Stomach (tissue), 8 donors: ENCODE measurements at regions not wholly inside any gene's neighbourhood (a gene's known extent, or its start where the extent isn't known, plus 50 kb on each side); places are given as distances from the start of the nearest gene placed in this dataset.

Experiments
- DNase-seq, 2 donors: peaks; one replicate each; pipeline versions ENCODE4 v3.0.0 to v3.0.0-alpha.2; 2013 to 2019
- H3K27ac ChIP-seq, 5 donors: fragments of 200-600 bp in 4 of 5; sonication (generic) in 4 of 5; one replicate each; pipeline ENCODE4 v1.5.1; 2013 to 2019; ENCODE audit warnings: mild to moderate bottlenecking in 1 of 5, moderate library complexity in 1 of 5
- H3K27me3 ChIP-seq, 3 donors: fragments of 200-600 bp; sonication (generic); one replicate each; pipeline ENCODE4 v1.5.1; 2017 to 2019; ENCODE audit warnings: mixed run types in 1 of 3
- H3K36me3 ChIP-seq, 4 donors: fragments of 200-600 bp; sonication (generic); 1 replicate in 3 of 4; 2 replicates in 1 of 4; pipeline ENCODE4 v1.5.1; 2016 to 2019
- H3K4me1 ChIP-seq, 4 donors: fragments of 200-600 bp; sonication (generic); one replicate each; pipeline ENCODE4 v1.5.1; 2016 to 2019
- H3K4me3 ChIP-seq, 4 donors: fragments of 200-600 bp; sonication (generic) in 3 of 4; one replicate each; pipeline ENCODE4 v1.5.1; 2016 to 2019; ENCODE audit warnings: mild to moderate bottlenecking in 1 of 4
- H3K9me3 ChIP-seq, 4 donors: fragments of 200-600 bp; sonication (generic); one replicate each; pipeline ENCODE4 v1.5.1; 2016 to 2019
- CTCF ChIP-seq, 7 experiments: fragments of 450-650 bp in 4 of 7; fragments of 200-600 bp in 3 of 7; sonication (generic) in 3 of 7; IDR thresholded peaks; one replicate each; pipeline ENCODE4 v1.5.1; 2016 to 2019; ENCODE audit warnings: antibody characterized with exemption in 7 of 7, control low read depth in 2 of 7, mild to moderate bottlenecking in 1 of 7
- EP300 ChIP-seq: sonication (generic); formaldehyde crosslinking; IDR thresholded peaks from one replicate; pipeline ENCODE4 v1.6.1; 2017; ENCODE audit warnings: antibody characterized with exemption
- POLR2A ChIP-seq, 4 donors: fragments of 450-650 bp; IDR thresholded peaks; one replicate each; pipeline ENCODE4 v1.6.1; 2016; ENCODE audit warnings: antibody characterized with exemption in 4 of 4, control low read depth in 2 of 4, mild to moderate bottlenecking in 1 of 4, moderate library complexity in 1 of 4
- POLR2AphosphoS5 ChIP-seq, 3 donors: sonication (generic); formaldehyde crosslinking; IDR thresholded peaks; one replicate each; pipeline ENCODE4 v1.6.1; 2016; ENCODE audit warnings: antibody characterized with exemption in 3 of 3
- WGBS, 5 donors: extraction: QIAGEN DNeasy Blood & Tissue Kit in 3 of 5; methylation state at CpG; one replicate each; pipeline versions ENCODE4 v1.1.5 to v1.1.7; 2013 to 2018; 5-methylcytosine and 5-hydroxymethylcytosine counted together
- intact Hi-C: fragments of 100-400 bp; cut with DNase I; formaldehyde crosslinking; loops from one replicate; pipeline ENCODE4 v1.15.1; 2023; ENCODE audit warnings: low total_unique reads
- donor health status: healthy with polysubstance abuse.
- donor health status: Bipolar disorder and iron deficiency.
- donor health status: healthy.

- Histone ChIP-seq H3K36me3 (no peaks in the 10 kb centered on the region), H3K27ac (no peak overlapping the region), H3K27me3 (peaks cover 4 to 33% (median 15%) of the 10 kb centered on the region in 3 donors), H3K4me3 (peak overlapping the region in 3 of 4 donors; percentile 29 to 45 (median 34)), H3K4me1 (peaks cover 0 to 15% (median 8%) of the 10 kb centered on the region in 4 donors), H3K9me3 (no peaks in the 10 kb centered on the region)
- 38 to 53% (median 46%) methylated on average over 14 of the region's 14 CpGs for WGBS, 5 donors
- TF ChIP-seq CTCF (IDR thresholded peaks at IDR 0.05), result no peak
- TF ChIP-seq EP300, result no peak
- no peak for TF ChIP-seq POLR2AphosphoS5 (IDR thresholded peaks at IDR 0.05)
- TF ChIP-seq POLR2A (IDR thresholded peaks at IDR 0.05), result no peak
- DNase-seq, result peak in 1 of 2 donors; percentile 10
- intact Hi-C loops, result loop anchor here (10.0 kb wide), 1 partner anchor 55 kb away; no protein-coding TSS in a partner anchor
These were observed 65.0 kb downstream of the NOL4 start for GRCh38 chr18:34159691-34160185.

GRCh38 chr18:34158881-34159690, 65.6 kb downstream of the NOL4 start:
- Histone ChIP-seq H3K4me3 (peak overlapping the region; percentile 26 to 45 (median 32)), H3K27ac (peak overlapping the region in 1 of 5 donors; percentile 5), H3K9me3 (no peaks in the 10 kb centered on the region), H3K36me3 (no peaks in the 10 kb centered on the region), H3K27me3 (peaks cover 4 to 33% (median 15%) of the 10 kb centered on the region in 3 donors), H3K4me1 (peaks cover 0 to 15% (median 8%) of the 10 kb centered on the region in 4 donors)
- no peak for TF ChIP-seq CTCF (IDR thresholded peaks at IDR 0.05)
- no peak for TF ChIP-seq POLR2A (IDR thresholded peaks at IDR 0.05)
- TF ChIP-seq POLR2AphosphoS5 (IDR thresholded peaks at IDR 0.05), result no peak
- no peak for TF ChIP-seq EP300
- WGBS, 5 donors, result 3 to 10% (median 5%) methylated on average over 15 to 54 of the region's 54 CpGs
- peak; percentile 25 to 87 for DNase-seq
- intact Hi-C loops, result loop anchor here (10.0 kb wide), 1 partner anchor 56 kb away; no protein-coding TSS in a partner anchor

- WGBS, 5 donors, result 25 to 42% (median 27%) methylated on average over 1 of the region's 1 CpG
- TF ChIP-seq POLR2AphosphoS5 (IDR thresholded peaks at IDR 0.05), result no peak
- H3K27me3 ChIP-seq, result peaks cover 0 to 18% (median 3%) of the 10 kb centered on the region in 3 donors
These were observed 71.0 kb downstream of the NOL4 start for GRCh38 chr18:34153711-34154110.

GRCh38 chr18:34131006-34131405, 93.7 kb downstream of the NOL4 start:
- H3K4me1 ChIP-seq, result no peaks in the 10 kb centered on the region
- H3K27me3 ChIP-seq, result no peaks in the 10 kb centered on the region
- TF ChIP-seq POLR2AphosphoS5 (IDR thresholded peaks at IDR 0.05) (no peak), EP300 (no peak), POLR2A (IDR thresholded peaks at IDR 0.05) (no peak), CTCF (IDR thresholded peaks at IDR 0.05) (no peak)
- no peaks in the 10 kb centered on the region for H3K9me3 ChIP-seq
- H3K36me3 ChIP-seq, result no peaks in the 10 kb centered on the region
- H3K4me3 ChIP-seq, result no peak overlapping the region
- no peak overlapping the region for H3K27ac ChIP-seq
- intact Hi-C loops, result no loop called here
- peak in 1 of 2 donors; percentile 28 for DNase-seq
- 59 to 71% (median 69%) methylated on average over 1 of the region's 1 CpG for WGBS, 5 donors

More at GRCh38 chr18:34153711-34154110, 71.0 kb downstream of the NOL4 start:
- Histone ChIP-seq H3K27ac (no peak overlapping the region), H3K36me3 (no peaks in the 10 kb centered on the region), H3K4me3 (peak overlapping the region in 1 of 4 donors; percentile 3), H3K9me3 (no peaks in the 10 kb centered on the region), H3K4me1 (peaks cover 0 to 4% (median 1%) of the 10 kb centered on the region in 4 donors)
- DNase-seq, result peak in 1 of 2 donors; percentile 29
- intact Hi-C loops, result loop anchor here (10.0 kb wide), 1 partner anchor 61 kb away; no protein-coding TSS in a partner anchor
